ENCODE measurements at regions not wholly inside any gene's neighbourhood (a gene's known extent, or its start where the extent isn't known, plus 50 kb on each side); places are given as distances from the start of the nearest gene placed in this dataset.
A peak's percentile ranks its signal among the peaks of the same experiment; 100 is the strongest.

DNA sequence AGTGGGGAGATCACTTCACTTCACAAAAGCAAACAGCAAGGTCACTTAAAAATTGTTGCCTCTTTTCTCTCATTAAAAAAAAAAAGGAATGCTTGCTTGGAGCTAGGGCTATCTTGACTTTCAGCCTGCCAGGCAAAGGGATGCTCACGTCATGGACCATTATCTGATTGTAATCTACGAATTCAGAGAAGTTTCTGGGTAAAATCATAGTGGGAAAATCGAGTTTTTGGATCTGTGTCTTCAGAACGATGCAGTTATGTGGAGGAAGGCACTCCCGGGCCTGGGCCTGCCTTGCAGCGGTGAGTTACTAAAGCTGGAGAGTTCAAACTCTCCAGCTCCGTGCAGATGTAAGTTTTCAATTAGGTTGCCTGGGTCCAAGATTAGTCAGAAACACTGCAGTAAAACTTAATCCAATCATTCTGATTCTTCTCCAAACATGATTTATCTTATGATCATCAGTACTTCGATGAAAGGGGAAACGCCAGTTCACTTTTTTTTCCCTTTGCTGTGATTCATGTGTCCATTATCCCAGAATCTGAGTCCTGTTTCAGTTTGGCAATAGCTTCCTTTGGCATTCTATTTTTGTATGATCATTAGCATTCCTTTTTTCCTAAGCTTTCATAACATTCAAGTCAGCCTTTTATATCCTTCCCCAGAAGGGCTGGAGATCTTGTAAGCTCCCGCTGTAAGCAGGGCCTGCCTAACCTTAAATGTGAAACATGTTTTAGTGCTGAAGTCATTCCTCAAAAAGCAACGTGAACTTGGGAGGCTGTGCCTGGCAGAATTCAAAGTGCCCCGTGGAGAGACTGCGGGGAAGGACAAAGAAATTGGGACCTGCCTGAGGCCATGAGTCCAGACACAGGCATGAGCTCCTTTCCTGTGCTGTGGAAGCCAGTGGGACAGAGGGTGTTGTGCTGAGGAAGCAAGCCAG, 119.3 kb upstream of the TWIST2 start:
- no peaks in the 10 kb centered on the region for H3K36me3 Mint-ChIP-seq (ENCODE audit: low read depth)
- no peak overlapping the region for H3K27ac Mint-ChIP-seq
- no peak for DNase-seq
- no peaks in the 10 kb centered on the region for H3K9me3 Mint-ChIP-seq
- H3K4me1 Mint-ChIP-seq, result no peaks in the 10 kb centered on the region
- peaks cover 6% of the 10 kb centered on the region for H3K27me3 Mint-ChIP-seq
- intact Hi-C loops (cut with micrococcal nuclease), result no loop called here
- H3K4me3 Mint-ChIP-seq, result no peak overlapping the region

DNA sequence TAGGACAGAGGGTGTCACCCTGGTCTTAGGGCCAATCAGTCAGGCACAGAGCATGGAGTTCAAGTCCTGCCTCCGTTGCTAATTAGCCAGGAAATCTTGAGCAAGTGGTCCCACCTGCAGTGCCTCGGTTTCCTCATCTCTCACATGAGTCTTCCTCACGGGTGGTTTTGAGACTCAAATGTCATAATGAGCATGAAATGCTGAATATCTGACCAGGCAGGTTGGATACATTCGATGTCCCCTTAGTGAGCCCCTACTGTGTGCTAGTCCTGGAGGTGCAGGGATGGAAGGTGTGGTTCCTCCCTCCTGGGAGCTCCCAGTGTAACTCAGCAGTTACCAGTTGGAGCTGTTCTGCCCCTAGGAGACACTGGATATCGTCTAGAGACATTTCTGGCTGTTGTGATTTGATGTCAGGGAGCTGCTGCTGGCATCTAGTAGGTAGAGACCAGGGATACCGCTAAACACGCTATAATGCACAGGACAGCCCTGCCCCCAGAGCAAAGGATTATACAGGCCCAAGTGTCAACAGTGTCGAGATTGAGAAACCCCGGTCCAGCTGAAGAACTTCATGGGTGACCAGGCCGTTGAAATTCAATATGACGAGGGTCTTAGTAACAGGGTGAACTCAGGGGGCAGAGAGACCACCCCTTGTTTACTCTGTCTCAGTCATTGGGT, 118.5 kb upstream of the TWIST2 start:
- H3K36me3 Mint-ChIP-seq (ENCODE audit: low read depth), result no peaks in the 10 kb centered on the region
- intact Hi-C loops (cut with micrococcal nuclease), result no loop called here
- H3K4me1 Mint-ChIP-seq, result no peaks in the 10 kb centered on the region
- DNase-seq, result peak; percentile 40
- H3K9me3 Mint-ChIP-seq, result no peaks in the 10 kb centered on the region
- no peak overlapping the region for H3K4me3 Mint-ChIP-seq
- peaks cover 8% of the 10 kb centered on the region for H3K27me3 Mint-ChIP-seq
- H3K27ac Mint-ChIP-seq, result no peak overlapping the region

GRCh38 chr2:238730001-238730669, 117.8 kb upstream of the TWIST2 start:
- no peaks in the 10 kb centered on the region for H3K4me1 Mint-ChIP-seq
- H3K27me3 Mint-ChIP-seq, result peaks cover 3% of the 10 kb centered on the region
- no peak overlapping the region for H3K27ac Mint-ChIP-seq
- DNase-seq, result peak; percentile 31
- intact Hi-C loops (cut with micrococcal nuclease), result no loop called here
- no peaks in the 10 kb centered on the region for H3K9me3 Mint-ChIP-seq
- no peaks in the 10 kb centered on the region for H3K36me3 Mint-ChIP-seq (ENCODE audit: low read depth)
- no peak overlapping the region for H3K4me3 Mint-ChIP-seq

GRCh38 chr2:238730881-238731280, 117.0 kb upstream of the TWIST2 start:
- H3K4me1 Mint-ChIP-seq, result no peaks in the 10 kb centered on the region
- no peaks in the 10 kb centered on the region for H3K9me3 Mint-ChIP-seq
- H3K4me3 Mint-ChIP-seq, result no peak overlapping the region
- peaks cover 5% of the 10 kb centered on the region for H3K27me3 Mint-ChIP-seq
- no peaks in the 10 kb centered on the region for H3K36me3 Mint-ChIP-seq (ENCODE audit: low read depth)
- intact Hi-C loops (cut with micrococcal nuclease), result no loop called here
- H3K27ac Mint-ChIP-seq, result no peak overlapping the region
- peak; percentile 35 for DNase-seq

DNA sequence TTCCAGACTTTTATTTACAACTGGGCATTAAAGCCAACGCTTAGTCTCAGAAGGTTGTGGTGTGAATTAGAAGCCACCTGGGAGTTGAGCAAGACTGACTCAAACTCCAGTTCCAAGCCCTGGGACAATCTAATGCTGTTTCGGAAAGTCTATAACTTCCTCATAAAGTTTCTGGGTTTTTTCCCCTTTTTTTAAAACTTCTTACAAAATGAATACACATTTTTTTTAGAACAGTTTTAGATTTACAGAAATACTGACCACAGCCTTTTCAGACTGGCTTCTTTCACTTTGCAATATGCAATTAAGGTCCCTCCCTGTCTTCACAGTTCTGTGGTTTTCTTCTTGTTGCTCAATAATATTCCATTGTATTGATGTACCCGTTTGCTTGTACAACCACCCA, 115.9 kb upstream of the TWIST2 start:
- Mint-ChIP-seq H3K9me3 (no peaks in the 10 kb centered on the region), H3K4me1 (no peaks in the 10 kb centered on the region), H3K27ac (no peak overlapping the region), H3K27me3 (peaks cover 8% of the 10 kb centered on the region), H3K36me3 (ENCODE audit: low read depth) (no peaks in the 10 kb centered on the region), H3K4me3 (no peak overlapping the region)
- no peak for DNase-seq
- intact Hi-C loops (cut with micrococcal nuclease), result no loop called here

DNA sequence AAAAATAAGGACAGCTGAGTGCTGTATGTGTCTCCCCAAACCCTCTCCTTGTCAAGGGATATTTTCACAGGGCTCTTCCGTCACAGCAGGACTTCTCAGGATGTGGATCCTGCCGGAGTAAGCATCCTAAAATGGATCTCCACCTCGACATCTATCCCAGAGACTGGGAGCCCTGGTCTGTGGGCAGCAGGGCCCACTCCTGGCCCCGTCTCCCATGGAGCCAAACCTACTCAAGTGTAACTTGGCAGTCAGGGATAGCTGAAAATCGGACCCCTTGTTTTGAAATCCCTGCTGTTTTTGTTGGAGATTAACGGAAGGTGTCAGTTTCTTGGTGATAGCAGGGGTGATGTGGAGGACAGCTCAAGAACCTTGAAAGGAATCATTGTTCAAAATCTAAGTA, 109.0 kb upstream of the TWIST2 start:
- peaks cover 14% of the 10 kb centered on the region for H3K27me3 Mint-ChIP-seq
- DNase-seq, result peak; percentile 19
- intact Hi-C loops (cut with micrococcal nuclease), result no loop called here
- H3K9me3 Mint-ChIP-seq, result no peaks in the 10 kb centered on the region
- H3K4me3 Mint-ChIP-seq, result no peak overlapping the region
- no peak overlapping the region for H3K27ac Mint-ChIP-seq
- H3K36me3 Mint-ChIP-seq (ENCODE audit: low read depth), result no peaks in the 10 kb centered on the region
- no peaks in the 10 kb centered on the region for H3K4me1 Mint-ChIP-seq

GRCh38 chr2:238739668-238740067, 108.2 kb upstream of the TWIST2 start:
- Mint-ChIP-seq H3K4me1 (no peaks in the 10 kb centered on the region), H3K9me3 (no peaks in the 10 kb centered on the region), H3K4me3 (no peak overlapping the region), H3K36me3 (ENCODE audit: low read depth) (no peaks in the 10 kb centered on the region), H3K27ac (no peak overlapping the region), H3K27me3 (peaks cover 12% of the 10 kb centered on the region)
- intact Hi-C loops (cut with micrococcal nuclease), result no loop called here
- DNase-seq, result peak; percentile 45

- Mint-ChIP-seq H3K36me3 (ENCODE audit: low read depth) (no peaks in the 10 kb centered on the region), H3K4me1 (no peaks in the 10 kb centered on the region), H3K27ac (no peak overlapping the region), H3K9me3 (no peaks in the 10 kb centered on the region), H3K4me3 (no peak overlapping the region), H3K27me3 (peaks cover 8% of the 10 kb centered on the region)
- peak; percentile 27 for DNase-seq
- intact Hi-C loops (cut with micrococcal nuclease), result no loop called here
Observed at GRCh38 chr2:238741277-238741676, 106.6 kb upstream of the TWIST2 start.

DNA sequence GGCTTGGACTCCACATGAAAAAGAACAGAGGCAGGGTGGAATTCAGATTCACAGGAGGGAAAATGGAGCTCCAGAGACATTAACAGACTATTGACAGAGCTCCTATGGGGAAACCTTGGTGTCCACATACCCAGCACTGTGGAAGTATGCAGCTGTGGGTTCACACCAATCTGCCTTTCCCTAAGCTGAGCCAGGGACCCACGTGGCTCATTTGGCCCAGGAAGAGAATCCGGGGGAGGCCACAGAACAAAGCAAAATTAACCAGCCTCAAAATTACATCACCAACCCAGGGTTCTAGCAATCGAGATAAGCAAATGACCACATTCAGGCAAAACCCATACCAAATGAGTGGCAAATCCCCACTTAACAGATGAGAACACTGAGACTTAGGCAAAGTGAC, 105.8 kb upstream of the TWIST2 start:
- Mint-ChIP-seq H3K27me3 (peaks cover 6% of the 10 kb centered on the region), H3K4me1 (no peaks in the 10 kb centered on the region), H3K9me3 (no peaks in the 10 kb centered on the region), H3K4me3 (no peak overlapping the region), H3K36me3 (ENCODE audit: low read depth) (no peaks in the 10 kb centered on the region), H3K27ac (no peak overlapping the region)
- intact Hi-C loops (cut with micrococcal nuclease), result no loop called here
- DNase-seq, result peak; percentile 23

DNA sequence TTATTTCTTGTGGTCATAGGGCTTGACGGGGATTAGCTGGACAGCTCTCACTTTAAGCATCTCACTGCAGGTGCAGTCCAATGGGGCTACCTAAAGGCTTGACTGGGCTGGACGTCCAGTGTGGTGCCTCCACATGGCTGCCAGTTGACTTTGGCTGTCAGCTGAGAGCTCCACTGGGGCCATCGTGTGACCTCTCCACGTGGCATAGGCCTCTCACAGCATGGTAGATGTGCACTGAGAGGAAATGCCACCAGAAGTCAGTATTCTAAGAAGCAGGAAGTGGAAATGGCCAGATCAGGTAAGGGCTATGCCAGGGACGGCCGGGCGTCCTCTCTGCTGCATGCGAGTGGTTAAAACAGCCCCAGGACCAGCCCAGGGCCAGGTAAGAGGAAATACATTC, 105.2 kb upstream of the TWIST2 start:
- peaks cover under 1% of the 10 kb centered on the region for H3K27me3 Mint-ChIP-seq
- H3K4me3 Mint-ChIP-seq, result no peak overlapping the region
- no peaks in the 10 kb centered on the region for H3K9me3 Mint-ChIP-seq
- H3K4me1 Mint-ChIP-seq, result no peaks in the 10 kb centered on the region
- H3K27ac Mint-ChIP-seq, result no peak overlapping the region
- intact Hi-C loops (cut with micrococcal nuclease), result no loop called here
- no peaks in the 10 kb centered on the region for H3K36me3 Mint-ChIP-seq (ENCODE audit: low read depth)
- DNase-seq, result no peak

DNA sequence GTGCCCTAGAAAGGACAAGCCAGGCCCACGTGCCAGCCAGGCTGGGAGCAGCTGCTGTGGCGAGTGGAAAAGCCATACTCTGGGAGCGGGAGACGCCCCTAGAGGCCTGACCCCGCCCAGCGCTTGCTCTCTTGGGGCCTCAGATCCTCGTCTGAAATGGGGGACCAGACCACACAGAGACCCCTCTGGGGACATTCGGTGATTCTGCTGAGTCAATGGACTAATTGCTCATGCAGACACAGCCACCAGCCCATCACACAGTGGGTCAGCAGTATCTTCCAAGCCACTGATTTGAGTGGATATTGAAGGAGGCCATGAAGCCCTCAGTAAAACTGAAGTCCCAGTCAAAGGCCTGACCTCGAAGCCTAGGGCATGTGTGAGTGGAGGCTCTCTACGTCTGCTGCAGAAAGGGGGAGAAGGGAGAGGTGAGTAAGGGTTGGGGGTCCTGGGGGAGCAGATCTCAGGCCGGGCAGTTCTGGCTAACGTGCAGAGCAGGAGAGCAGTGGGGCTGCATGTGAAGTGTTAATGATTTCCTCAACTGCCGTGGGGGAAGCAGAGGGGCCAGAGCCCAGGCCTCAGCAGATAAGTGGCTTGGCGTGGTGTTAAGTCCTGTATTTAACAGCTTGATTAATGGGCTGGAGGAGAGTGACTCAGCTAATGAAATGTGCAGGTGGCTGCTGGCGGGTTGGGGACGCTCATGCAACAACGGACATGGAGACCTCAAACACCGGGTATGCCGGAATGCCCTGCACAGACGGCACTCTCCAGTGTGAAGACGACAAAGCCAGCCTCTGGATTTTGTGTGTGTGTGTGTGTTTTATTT, 104.4 kb upstream of the TWIST2 start:
- no peaks in the 10 kb centered on the region for H3K27me3 Mint-ChIP-seq
- no peaks in the 10 kb centered on the region for H3K36me3 Mint-ChIP-seq (ENCODE audit: low read depth)
- H3K4me1 Mint-ChIP-seq, result no peaks in the 10 kb centered on the region
- DNase-seq, result no peak
- H3K4me3 Mint-ChIP-seq, result no peak overlapping the region
- H3K27ac Mint-ChIP-seq, result no peak overlapping the region
- intact Hi-C loops (cut with micrococcal nuclease), result no loop called here
- no peaks in the 10 kb centered on the region for H3K9me3 Mint-ChIP-seq

DNA sequence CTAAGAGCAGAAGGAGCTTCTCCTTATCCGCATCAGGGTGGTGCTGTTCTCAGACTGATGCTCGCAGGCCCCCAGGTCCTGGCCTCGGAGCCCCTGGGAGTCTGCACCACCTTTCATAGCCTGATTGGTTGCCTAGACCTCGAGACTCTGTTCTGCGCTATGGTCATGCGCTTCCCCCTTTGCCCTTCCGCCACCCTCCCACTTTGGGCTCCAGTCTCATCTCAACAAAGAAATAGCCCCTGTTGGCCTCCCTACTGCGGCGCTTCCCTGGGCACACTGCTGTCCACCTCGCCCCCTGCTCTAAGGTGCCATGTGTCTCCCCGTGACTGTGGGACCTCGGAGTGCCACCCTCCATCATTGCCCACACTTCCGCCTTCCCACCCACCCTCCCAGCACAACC, 102.9 kb upstream of the TWIST2 start:
- no peaks in the 10 kb centered on the region for H3K27me3 Mint-ChIP-seq
- intact Hi-C loops (cut with micrococcal nuclease), result no loop called here
- no peak overlapping the region for H3K27ac Mint-ChIP-seq
- H3K9me3 Mint-ChIP-seq, result peaks cover 6% of the 10 kb centered on the region
- no peaks in the 10 kb centered on the region for H3K36me3 Mint-ChIP-seq (ENCODE audit: low read depth)
- H3K4me3 Mint-ChIP-seq, result no peak overlapping the region
- DNase-seq, result peak; percentile 25
- H3K4me1 Mint-ChIP-seq, result no peaks in the 10 kb centered on the region

GRCh38 chr2:238745997-238746396, 101.9 kb upstream of the TWIST2 start:
- Mint-ChIP-seq H3K27me3 (no peaks in the 10 kb centered on the region), H3K9me3 (peaks cover 6% of the 10 kb centered on the region), H3K4me3 (no peak overlapping the region), H3K4me1 (no peaks in the 10 kb centered on the region), H3K27ac (no peak overlapping the region), H3K36me3 (ENCODE audit: low read depth) (no peaks in the 10 kb centered on the region)
- intact Hi-C loops (cut with micrococcal nuclease), result no loop called here
- peak; percentile 18 for DNase-seq
